22Rv1 (cell line): ENCODE measurements at regions not wholly inside any gene's neighbourhood (a gene's known extent, or its start where the extent isn't known, plus 50 kb on each side); places are given as distances from the start of the nearest gene placed in this dataset.

ENCODE experiments used
- H3K27ac ChIP-seq: fragments of 450-650 bp; 2 replicates; pipeline ENCODE4 v1.5.1; 2017
- CTCF ChIP-seq: fragments of 450-650 bp; IDR thresholded peaks from 2 replicates; pipeline ENCODE4 v1.5.1; 2017; ENCODE audit warnings: mild to moderate bottlenecking
- ZFX ChIP-seq: fragments of 450-650 bp; IDR thresholded peaks from 2 replicates; pipeline ENCODE4 v1.6.1; 2017; ENCODE audit warnings: antibody characterized with exemption, borderline replicate concordance

GRCh38 chr1:14366091-14367018 is 232.1 kb upstream of the KAZN start:
- no peak for TF ChIP-seq ZFX
- no peak for TF ChIP-seq CTCF
- no peak overlapping the region for H3K27ac ChIP-seq

GRCh38 chr1:14367451-14367850 is 231.0 kb upstream of the KAZN start:
- TF ChIP-seq CTCF = no peak
- no peak for TF ChIP-seq ZFX

GRCh38 chr1:14369526-14370213 is 228.8 kb upstream of the KAZN start:
- H3K27ac ChIP-seq = no peak overlapping the region
- TF ChIP-seq CTCF (no peak), ZFX (no peak)

More at GRCh38 chr1:14367451-14367850, 231.0 kb upstream of the KAZN start:
- no peak overlapping the region for H3K27ac ChIP-seq

- no peak for TF ChIP-seq CTCF
- no peak for TF ChIP-seq ZFX
- no peak overlapping the region for H3K27ac ChIP-seq
Measured at GRCh38 chr1:14371771-14372497, 226.6 kb upstream of the KAZN start.

GRCh38 chr1:14372526-14372925 is 226.0 kb upstream of the KAZN start:
- no peak for TF ChIP-seq ZFX
- H3K27ac ChIP-seq = no peak overlapping the region

- no peak for TF ChIP-seq CTCF
- TF ChIP-seq ZFX = no peak
- H3K27ac ChIP-seq = no peak overlapping the region
Measured at GRCh38 chr1:14373081-14373758, 225.3 kb upstream of the KAZN start.

GRCh38 chr1:14375226-14375625 is 223.3 kb upstream of the KAZN start:
- H3K27ac ChIP-seq = no peak overlapping the region
- TF ChIP-seq CTCF (no peak), ZFX (no peak)
